Endothelial cell of umbilical vein (primary cell): ENCODE measurements at regions not wholly inside any gene's neighbourhood (a gene's known extent, or its start where the extent isn't known, plus 50 kb on each side); places are given as distances from the start of the nearest gene placed in this dataset.

Source experiments
- BruUV-seq: library from RNA; stranded (reverse); fragments of 400-500 nt; replicated peaks from 2 replicates; lab custom pipeline; 2021; lab: Mats Ljungman, UMichigan
- CTCF ChIA-PET: fragments of 300-600, 350-600 bp; sonication (Branson Sonifier 250); formaldehyde crosslinking; loops from one replicate; lab custom pipeline; 2021; ENCODE audit warnings: antibody characterized with exemption, inconsistent platforms; lab: Charles Lee
- POLR2A ChIA-PET: fragments of 300-600, 350-600 bp; sonication (Branson Sonifier 250); formaldehyde crosslinking; loops from one replicate; lab custom pipeline; 2021; ENCODE audit warnings: antibody characterized with exemption, inconsistent platforms; lab: Charles Lee
- DNase-seq: peaks from one replicate; pipeline ENCODE4 v3.0.0-alpha.2; 2011; ENCODE audit warnings: low read depth, low spot score
- FAIRE-seq: peaks from 2 replicates; lab custom pipeline; 2011; peaks lifted over from hg19 to GRCh38; lab: Jason Lieb, UNC
- H2AFZ ChIP-seq: 2 replicates; pipeline ENCODE4 v1.6.0; 2012; ENCODE audit warnings: low read depth, low read length, control low read depth, inconsistent platforms
- H3K27ac ChIP-seq: 2 replicates; pipeline ENCODE4 v1.5.1; 2011; ENCODE audit warnings: low read depth, mild to moderate bottlenecking, control low read depth, low read length, moderate library complexity; ENCODE audit not compliant: insufficient read depth
- H3K27me3 ChIP-seq, 2 experiments: 2 replicates each; pipeline versions ENCODE4 v1.6.0 to v1.6.1; 2011; ENCODE audit warnings: low read length in 2 of 2, mixed read lengths in 1 of 2; ENCODE audit not compliant: control insufficient read depth in 2 of 2, insufficient read depth in 2 of 2
- H3K36me3 ChIP-seq, 2 experiments: 2 replicates in 1 of 2; 3 replicates in 1 of 2; pipeline ENCODE4 v1.5.1; 2011; ENCODE audit warnings: low read length in 2 of 2, mild to moderate bottlenecking in 1 of 2, moderate library complexity in 1 of 2; ENCODE audit not compliant: control insufficient read depth in 2 of 2, insufficient read depth in 2 of 2; ENCODE audit errors: extremely low read depth in 1 of 2
- H3K4me1 ChIP-seq: 3 replicates; pipeline ENCODE4 v1.5.1; 2011; ENCODE audit warnings: mild to moderate bottlenecking, low read length; ENCODE audit not compliant: control insufficient read depth, insufficient read depth; ENCODE audit errors: extremely low read depth
- H3K4me2 ChIP-seq: 2 replicates; pipeline ENCODE4 v1.6.1; 2011; ENCODE audit warnings: low read length, control low read depth, mixed read lengths; ENCODE audit not compliant: insufficient read depth
- H3K4me3 ChIP-seq, 3 experiments: fragments of 200-600 bp in 1 of 3; sonication (generic), shearing (Covaris generic) in 1 of 3; replicated peaks in 1 of 3; 2 replicates each; pipeline ENCODE4 v1.5.1; 2011 to 2016; ENCODE audit warnings: control low read depth in 3 of 3, low read length in 3 of 3, mild to moderate bottlenecking in 2 of 3, inconsistent platforms in 1 of 3, low read depth in 1 of 3, moderate library complexity in 1 of 3; ENCODE audit not compliant: insufficient read depth in 1 of 3
- H3K79me2 ChIP-seq: 2 replicates; pipeline ENCODE4 v1.6.0; 2012; ENCODE audit warnings: low read length, inconsistent platforms; ENCODE audit not compliant: control insufficient read depth, insufficient read depth
- H3K9ac ChIP-seq: replicated peaks from 2 replicates; pipeline ENCODE3; 2011; ENCODE audit warnings: low read length, control low read depth; ENCODE audit not compliant: insufficient read depth; ENCODE audit errors: extremely low read depth
- H3K9me1 ChIP-seq: replicated peaks from 3 replicates; pipeline ENCODE4 v1.6.0; 2011; ENCODE audit warnings: mild to moderate bottlenecking, low read length; ENCODE audit not compliant: control insufficient read depth, insufficient read depth; ENCODE audit errors: extremely low read depth
- H3K9me3 ChIP-seq: replicated peaks from 2 replicates; pipeline ENCODE4 v1.5.1; 2012; ENCODE audit warnings: low read length, inconsistent platforms; ENCODE audit not compliant: control insufficient read depth, insufficient read depth
- H4K20me1 ChIP-seq: replicated peaks from 2 replicates; pipeline ENCODE3; 2011; ENCODE audit warnings: mild to moderate bottlenecking, low read length; ENCODE audit not compliant: control insufficient read depth, insufficient read depth; ENCODE audit errors: extremely low read depth
- EZH2 ChIP-seq: IDR thresholded peaks from 2 replicates; pipeline ENCODE4 v1.6.1; 2012; ENCODE audit warnings: borderline replicate concordance, low read depth, mild to moderate bottlenecking, moderate library complexity, low read length, inconsistent platforms; ENCODE audit not compliant: severe bottlenecking
- FOS ChIP-seq: IDR thresholded peaks from 2 replicates; pipeline ENCODE4 v1.6.1; 2011; ENCODE audit warnings: mild to moderate bottlenecking, low read length, moderate library complexity, borderline replicate concordance; ENCODE audit not compliant: insufficient read depth
- GATA2 ChIP-seq: IDR thresholded peaks from 2 replicates; pipeline ENCODE4 v1.7.0; 2011; ENCODE audit warnings: low read depth, mild to moderate bottlenecking, moderate library complexity, mixed read lengths, low read length; ENCODE audit not compliant: insufficient read length, insufficient read depth
- JUN ChIP-seq: IDR thresholded peaks from 2 replicates; pipeline ENCODE4 v1.6.1; 2011; ENCODE audit warnings: borderline replicate concordance, low read depth; ENCODE audit not compliant: insufficient read length, insufficient read depth
- MYC ChIP-seq: IDR thresholded peaks from one replicate; pipeline ENCODE4 v1.6.1; 2011; ENCODE audit warnings: mild to moderate bottlenecking, low read depth, low read length
- POLR2A ChIP-seq: IDR thresholded peaks from 2 replicates; pipeline ENCODE4 v1.6.1; 2012; ENCODE audit warnings: low read depth, mild to moderate bottlenecking, control low read depth, low read length
- POLR2AphosphoS5 ChIP-seq: IDR thresholded peaks from 2 replicates; pipeline ENCODE4 v1.6.1; 2012; ENCODE audit warnings: low read depth, mild to moderate bottlenecking, control low read depth, low read length, moderate library complexity; ENCODE audit not compliant: insufficient read depth
- dilution Hi-C: fragments of 300-500 bp; cut with MboI; formaldehyde crosslinking; loops from one replicate; pipeline ENCODE4 v1.15.0; 2019; ENCODE audit warnings: low sequenced_read_pairs; ENCODE audit not compliant: extremely low pct_ligation_motif_present
- intact Hi-C: fragments of 100-400 bp; cut with micrococcal nuclease; formaldehyde crosslinking; loops from one replicate; pipeline ENCODE4 v1.10.0; 2022
- TF ChIP-seq, protein P1 (sequence below), 2 donors: IDR thresholded peaks; 1 replicate in 1 of 2; 2 replicates in 1 of 2; pipeline ENCODE4 v1.5.1; 2011; ENCODE audit warnings: low read length in 2 of 2, mild to moderate bottlenecking in 2 of 2, moderate library complexity in 2 of 2, control low read depth in 1 of 2, inconsistent platforms in 1 of 2, low read depth in 1 of 2; ENCODE audit not compliant: insufficient read depth in 1 of 2; ENCODE audit errors: extremely low read depth in 1 of 2
- TF ChIP-seq, protein P2 (sequence below): IDR thresholded peaks from 2 replicates; pipeline ENCODE4 v1.6.1; 2011; ENCODE audit not compliant: insufficient read depth, insufficient read length

DNA sequence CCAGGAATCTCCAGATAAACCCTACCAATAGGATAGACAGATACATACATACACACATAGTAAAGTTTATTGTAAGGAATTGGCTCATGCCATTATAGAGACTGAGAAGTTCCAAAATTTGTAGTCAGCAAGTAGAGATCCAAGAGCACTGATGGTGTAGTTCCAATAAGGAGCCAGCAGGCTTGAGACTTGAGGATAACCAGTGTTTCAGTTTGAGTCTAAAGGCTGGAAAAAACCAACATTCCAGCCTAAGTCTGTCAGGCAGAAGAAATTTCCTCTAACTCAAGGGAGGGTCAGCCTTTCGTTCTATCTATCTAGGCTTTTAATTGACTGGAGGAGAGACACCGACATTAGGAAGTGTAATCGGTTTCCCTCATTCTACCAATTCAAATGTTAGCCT is 110.2 kb upstream of the TSHZ3 start:
- Histone ChIP-seq H3K4me2 (no peak overlapping the region), H3K9me1 (no peaks in the 10 kb centered on the region), H3K79me2 (no peaks in the 10 kb centered on the region), H4K20me1 (no peaks in the 10 kb centered on the region), H3K9me3 (no peaks in the 10 kb centered on the region), H3K36me3 (no peaks in the 10 kb centered on the region), H3K27ac (no peak overlapping the region), H3K27me3 (no peaks in the 10 kb centered on the region), H3K4me1 (no peaks in the 10 kb centered on the region), H3K4me3 (no peak overlapping the region), H3K9ac (no peak overlapping the region), H2AFZ (no peak overlapping the region)
- DNase-seq: no peak
- POLR2A ChIA-PET: no interaction called here
- TF ChIP-seq FOS (no peak), GATA2 (no peak), MYC (no peak), JUN (no peak), POLR2AphosphoS5 (no peak), EZH2 (no peak), POLR2A (no peak)
- TF ChIP-seq, protein P1, sequence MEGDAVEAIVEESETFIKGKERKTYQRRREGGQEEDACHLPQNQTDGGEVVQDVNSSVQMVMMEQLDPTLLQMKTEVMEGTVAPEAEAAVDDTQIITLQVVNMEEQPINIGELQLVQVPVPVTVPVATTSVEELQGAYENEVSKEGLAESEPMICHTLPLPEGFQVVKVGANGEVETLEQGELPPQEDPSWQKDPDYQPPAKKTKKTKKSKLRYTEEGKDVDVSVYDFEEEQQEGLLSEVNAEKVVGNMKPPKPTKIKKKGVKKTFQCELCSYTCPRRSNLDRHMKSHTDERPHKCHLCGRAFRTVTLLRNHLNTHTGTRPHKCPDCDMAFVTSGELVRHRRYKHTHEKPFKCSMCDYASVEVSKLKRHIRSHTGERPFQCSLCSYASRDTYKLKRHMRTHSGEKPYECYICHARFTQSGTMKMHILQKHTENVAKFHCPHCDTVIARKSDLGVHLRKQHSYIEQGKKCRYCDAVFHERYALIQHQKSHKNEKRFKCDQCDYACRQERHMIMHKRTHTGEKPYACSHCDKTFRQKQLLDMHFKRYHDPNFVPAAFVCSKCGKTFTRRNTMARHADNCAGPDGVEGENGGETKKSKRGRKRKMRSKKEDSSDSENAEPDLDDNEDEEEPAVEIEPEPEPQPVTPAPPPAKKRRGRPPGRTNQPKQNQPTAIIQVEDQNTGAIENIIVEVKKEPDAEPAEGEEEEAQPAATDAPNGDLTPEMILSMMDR (IDR thresholded peaks at IDR 0.05; ENCODE audit: extremely low read depth in 1 of 2, insufficient read depth in 1 of 2, low read depth in 1 of 2, low read length in 2 of 2): no peak
- TF ChIP-seq, protein P2, sequence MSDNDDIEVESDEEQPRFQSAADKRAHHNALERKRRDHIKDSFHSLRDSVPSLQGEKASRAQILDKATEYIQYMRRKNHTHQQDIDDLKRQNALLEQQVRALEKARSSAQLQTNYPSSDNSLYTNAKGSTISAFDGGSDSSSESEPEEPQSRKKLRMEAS: no peak
- FAIRE-seq: no peak
- dilution Hi-C loops (no loop called here), intact Hi-C loops (no loop called here)
- BruUV-seq: no TSS peak
- CTCF ChIA-PET: no interaction called here
